ENCODE measurements at regions not wholly inside any gene's neighbourhood (a gene's known extent, or its start where the extent isn't known, plus 50 kb on each side); places are given as distances from the start of the nearest gene placed in this dataset.

DNA sequence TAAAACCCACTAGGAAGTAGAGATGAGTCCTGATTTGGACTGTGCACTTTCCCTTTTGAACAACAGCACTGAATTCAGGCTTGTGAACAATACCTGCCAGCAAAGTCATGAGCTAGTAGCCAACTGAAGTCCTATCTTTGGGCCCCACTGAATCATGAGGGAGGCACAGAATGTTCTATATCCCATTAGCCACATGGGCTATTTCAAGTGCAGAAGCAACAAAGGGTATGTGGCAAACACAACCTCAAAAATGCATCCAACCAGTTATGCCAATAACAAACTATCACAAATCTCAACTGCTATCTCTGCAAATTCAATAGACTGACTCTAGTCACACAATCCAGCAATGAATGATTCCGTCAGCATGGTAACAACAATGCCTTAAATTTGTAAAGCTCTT lies 276.0 kb downstream of the MRPL39 start:
- Histone ChIP-seq H3K27me3 (replicated peaks in 1 of 4; ENCODE audit: control insufficient read depth in 3 of 4, extremely low read depth in 1 of 4, insufficient read depth in 3 of 4, low read length in 3 of 4) (peaks cover 0 to 1% (median 0%) of the 10 kb centered on the region in 4 experiments; a peak in 1 of 7 replicates), H4K91ac (replicated peaks; ENCODE audit: insufficient read length, low read length) (no peak overlapping the region), H2AFZ (ENCODE audit: low read length) (no peak overlapping the region), H4K8ac (ENCODE audit: extremely low read depth, insufficient read depth, low read length) (no peak overlapping the region), H3K27ac (ENCODE audit: low read depth, low read length) (no peak overlapping the region), H3K79me1 (ENCODE audit: low read depth, low read length) (no peaks in the 10 kb centered on the region), H3K9me3 (ENCODE audit: insufficient read depth in 2 of 2, low read depth in 1 of 2, low read length in 1 of 2) (no peaks in the 10 kb centered on the region), H3K14ac (ENCODE audit: insufficient read length) (no peak overlapping the region), H3K9ac (replicated peaks in 1 of 4; ENCODE audit: extremely low read depth in 1 of 4, low read depth in 3 of 4, low read length in 3 of 4) (no peak overlapping the region), H3K79me2 (ENCODE audit: control insufficient read depth in 1 of 2, insufficient read depth in 2 of 2, low read length in 2 of 2) (no peaks in the 10 kb centered on the region), H3K4me2 (ENCODE audit: insufficient read depth in 1 of 2, low read depth in 2 of 2, low read length in 2 of 2) (no peak overlapping the region), H3K56ac (replicated peaks; ENCODE audit: insufficient read length, low read depth, low read length) (no peak overlapping the region), H3K36me3 (ENCODE audit: control insufficient read depth in 2 of 4, insufficient read depth in 4 of 4, low read length in 3 of 4) (no peaks in the 10 kb centered on the region), H3K23me2 (ENCODE audit: low read depth, low read length) (no peaks in the 10 kb centered on the region), H2BK12ac (ENCODE audit: low read depth, low read length) (no peak overlapping the region), H2BK5ac (ENCODE audit: low read depth, low read length) (no peak overlapping the region), H2BK20ac (ENCODE audit: low read length) (peak overlapping the region; percentile 81; the same call in 1 of the 2 replicates), H4K20me1 (replicated peaks in 1 of 2; ENCODE audit: control insufficient read depth in 1 of 2, insufficient read depth in 2 of 2, low read length in 2 of 2) (no peaks in the 10 kb centered on the region), H3K4ac (replicated peaks; ENCODE audit: insufficient read length, low read depth, low read length) (no peak overlapping the region), H3K4me1 (replicated peaks in 1 of 4; ENCODE audit: control insufficient read depth in 3 of 4, insufficient read depth in 4 of 4, low read length in 3 of 4) (peaks cover 0 to 5% (median 2%) of the 10 kb centered on the region in 4 experiments; a peak in 2 of 7 replicates), H2AK5ac (ENCODE audit: low read depth, low read length) (no peak overlapping the region), H2BK120ac (replicated peaks; ENCODE audit: low read depth, low read length) (peak overlapping the region; percentile 58), H3K23ac (ENCODE audit: insufficient read length) (no peak overlapping the region), H3K18ac (ENCODE audit: extremely low read depth, low read length) (0 out of 2 replicates have a peak overlapping the region, but pooled peaks have one; percentile 24), H4K5ac (ENCODE audit: insufficient read length, low read depth, low read length) (no peak overlapping the region), H3K4me3 (ENCODE audit: extremely low read depth in 1 of 4, insufficient read depth in 2 of 4, low read depth in 3 of 4, low read length in 4 of 4) (no peak overlapping the region), H2BK15ac (ENCODE audit: low read length) (0 out of 2 replicates have a peak overlapping the region, but pooled peaks have one; percentile 36)
- DNase-seq (ENCODE audit: low read depth in 1 of 2, low spot score in 2 of 2), result no peak
- ChIA-PET POLR2A (ENCODE audit: partially characterized antibody) (no interaction called here), CTCF (ENCODE audit: partially characterized antibody) (interaction anchor here (1.0 to 1.2 kb wide), 2 partner anchors 20 to 812 kb away, joined by 3 read pairs; no protein-coding TSS in a partner anchor)
- 95% methylated on average over 1 of the region's 1 CpG; no CpG with 5 or more reads in 1 of the 2 experiments for WGBS, 2 experiments (ENCODE audit: extremely low coverage in 1 of 2, insufficient coverage in 1 of 2, insufficient read length in 1 of 2, insufficient replicate concordance in 2 of 2, low coverage in 1 of 2, low lambda C conversion rate in 2 of 2, missing lambda C conversion rate in 1 of 2)
- FAIRE-seq, result peak; percentile 39
